Nephron (organoid): ENCODE measurements at regions not wholly inside any gene's neighbourhood (a gene's known extent, or its start where the extent isn't known, plus 50 kb on each side); places are given as distances from the start of the nearest gene placed in this dataset.

Experiments
- H3K27ac Mint-ChIP-seq, 3 experiments: 2 replicates each; pipeline ENCODE4 v1.8.0; 2020; ENCODE audit warnings: mixed read lengths in 3 of 3, mild to moderate bottlenecking in 2 of 3, moderate library complexity in 1 of 3
- H3K27me3 Mint-ChIP-seq: 2 replicates; pipeline ENCODE4 v1.8.0; 2021; ENCODE audit warnings: low read depth, mild to moderate bottlenecking, moderate library complexity, mixed read lengths
- H3K36me3 Mint-ChIP-seq: 2 replicates; pipeline ENCODE4 v1.8.0; 2020; ENCODE audit warnings: low read depth, mixed read lengths
- H3K4me1 Mint-ChIP-seq: 2 replicates; pipeline ENCODE4 v1.8.0; 2020; ENCODE audit warnings: mixed read lengths
- H3K4me3 Mint-ChIP-seq, 3 experiments: 2 replicates each; pipeline ENCODE4 v1.8.0; 2020; ENCODE audit warnings: mild to moderate bottlenecking in 3 of 3, mixed read lengths in 3 of 3, moderate library complexity in 2 of 3
- H3K9me3 Mint-ChIP-seq: 2 replicates; pipeline ENCODE4 v1.8.0; 2020; ENCODE audit warnings: mixed read lengths
- CTCF ChIP-seq, 3 experiments: fragments of 200-600 bp; sonication (generic); IDR thresholded peaks; one replicate each; pipeline ENCODE4 v1.5.0; 2021; ENCODE audit warnings: antibody characterized with exemption in 3 of 3; ENCODE audit not compliant: unreplicated experiment in 3 of 3

GRCh38 chr9:108645520-108645919 is 210.3 kb downstream of the ACTL7B start:
- H3K9me3 Mint-ChIP-seq = no peaks in the 10 kb centered on the region
- TF ChIP-seq CTCF (IDR thresholded peaks at IDR 0.05; ENCODE audit: unreplicated experiment in 3 of 3) = no peak
- H3K27me3 Mint-ChIP-seq = peaks cover 17% of the 10 kb centered on the region
- H3K27ac Mint-ChIP-seq = no peak overlapping the region
- no peaks in the 10 kb centered on the region for H3K4me1 Mint-ChIP-seq
- no peak overlapping the region for H3K4me3 Mint-ChIP-seq
- H3K36me3 Mint-ChIP-seq = no peaks in the 10 kb centered on the region

DNA sequence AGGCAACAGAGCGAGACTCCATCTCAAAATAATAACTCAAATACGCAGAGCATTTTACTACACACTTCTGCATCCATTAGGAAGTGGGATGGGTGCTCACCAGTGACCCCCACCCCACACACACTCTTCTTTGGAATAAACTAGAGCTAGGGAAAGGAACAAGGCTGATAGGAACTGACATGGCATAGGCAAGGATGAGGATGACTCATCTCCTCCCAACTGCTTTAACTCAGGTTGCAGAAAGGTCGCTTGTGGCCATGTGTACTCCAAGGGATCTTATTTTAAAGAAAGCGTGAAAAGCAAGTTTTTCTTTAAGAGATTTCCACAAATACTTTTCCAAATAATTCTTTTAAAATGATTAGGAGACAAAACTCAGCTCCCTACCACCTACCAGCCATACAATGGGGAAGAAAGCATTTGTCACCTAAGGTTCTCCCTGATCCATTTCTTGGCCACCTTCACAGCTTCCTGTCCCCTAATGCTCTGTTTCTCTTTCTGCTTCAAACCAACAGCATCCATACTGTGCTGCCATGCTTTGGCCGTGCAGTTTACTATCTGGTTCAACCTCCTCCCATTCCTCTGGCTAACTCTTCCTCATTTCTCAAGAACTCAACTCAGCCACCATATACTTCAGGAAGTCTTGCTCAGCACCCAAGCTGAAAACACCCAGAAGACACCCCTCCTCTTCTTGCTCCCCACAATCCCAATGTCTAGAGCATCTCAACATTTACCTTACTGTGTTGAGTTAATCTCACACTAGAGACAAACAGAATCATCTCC is 211.9 kb downstream of the ACTL7B start:
- H3K27me3 Mint-ChIP-seq = peaks cover 14% of the 10 kb centered on the region
- no peak for TF ChIP-seq CTCF (IDR thresholded peaks at IDR 0.05; ENCODE audit: unreplicated experiment in 3 of 3)
- H3K4me1 Mint-ChIP-seq = no peaks in the 10 kb centered on the region
- no peak overlapping the region for H3K27ac Mint-ChIP-seq
- no peaks in the 10 kb centered on the region for H3K36me3 Mint-ChIP-seq
- H3K4me3 Mint-ChIP-seq = no peak overlapping the region
- no peaks in the 10 kb centered on the region for H3K9me3 Mint-ChIP-seq

- no peak for TF ChIP-seq CTCF (IDR thresholded peaks at IDR 0.05; ENCODE audit: unreplicated experiment in 3 of 3)
Observed at GRCh38 chr9:108642871-108643270, 212.9 kb downstream of the ACTL7B start.

GRCh38 chr9:108640230-108640629 is 215.6 kb downstream of the ACTL7B start:
- no peaks in the 10 kb centered on the region for H3K9me3 Mint-ChIP-seq
- H3K4me1 Mint-ChIP-seq = peaks cover 4% of the 10 kb centered on the region
- TF ChIP-seq CTCF (IDR thresholded peaks at IDR 0.05; ENCODE audit: unreplicated experiment in 3 of 3) = no peak
- no peak overlapping the region for H3K27ac Mint-ChIP-seq
- H3K36me3 Mint-ChIP-seq = no peaks in the 10 kb centered on the region
- H3K27me3 Mint-ChIP-seq = peaks cover 14% of the 10 kb centered on the region
- H3K4me3 Mint-ChIP-seq = no peak overlapping the region

More at GRCh38 chr9:108642871-108643270, 212.9 kb downstream of the ACTL7B start:
- Mint-ChIP-seq H3K9me3 (no peaks in the 10 kb centered on the region), H3K27ac (no peak overlapping the region), H3K36me3 (no peaks in the 10 kb centered on the region), H3K27me3 (peaks cover 14% of the 10 kb centered on the region), H3K4me1 (no peaks in the 10 kb centered on the region), H3K4me3 (no peak overlapping the region)

GRCh38 chr9:108639696-108640095 is 216.1 kb downstream of the ACTL7B start:
- H3K4me3 Mint-ChIP-seq = no peak overlapping the region
- TF ChIP-seq CTCF (IDR thresholded peaks at IDR 0.05; ENCODE audit: unreplicated experiment in 3 of 3) = no peak
- peaks cover 14% of the 10 kb centered on the region for H3K27me3 Mint-ChIP-seq
- no peak overlapping the region for H3K27ac Mint-ChIP-seq
- H3K36me3 Mint-ChIP-seq = no peaks in the 10 kb centered on the region
- H3K4me1 Mint-ChIP-seq = peaks cover 8% of the 10 kb centered on the region
- H3K9me3 Mint-ChIP-seq = no peaks in the 10 kb centered on the region

- H3K9me3 Mint-ChIP-seq = no peaks in the 10 kb centered on the region
- H3K27ac Mint-ChIP-seq = no peak overlapping the region
- H3K36me3 Mint-ChIP-seq = no peaks in the 10 kb centered on the region
- TF ChIP-seq CTCF (IDR thresholded peaks at IDR 0.05; ENCODE audit: unreplicated experiment in 3 of 3) = no peak
- peaks cover 12% of the 10 kb centered on the region for H3K27me3 Mint-ChIP-seq
- peaks cover 12% of the 10 kb centered on the region for H3K4me1 Mint-ChIP-seq
- H3K4me3 Mint-ChIP-seq = no peak overlapping the region
Observed at GRCh38 chr9:108639091-108639490, 216.7 kb downstream of the ACTL7B start.
